AG04449 (cell line): ENCODE measurements at regions not wholly inside any gene's neighbourhood (a gene's known extent, or its start where the extent isn't known, plus 50 kb on each side); places are given as distances from the start of the nearest gene placed in this dataset.

ENCODE experiments used
- CTCF ChIA-PET: fragments of 350-600 bp; formaldehyde crosslinking; extraction: SDS; loops from one replicate; lab custom pipeline; 2021; ENCODE audit warnings: antibody characterized with exemption; lab: Yijun Ruan, JAX
- POLR2A ChIA-PET: fragments of 400-600, 350-600 bp; formaldehyde crosslinking; extraction: SDS; loops from one replicate; lab custom pipeline; 2020; ENCODE audit warnings: antibody characterized with exemption, inconsistent platforms; lab: Yijun Ruan, JAX
- DNase-seq: peaks from one replicate; pipeline ENCODE4 v3.0.0-alpha.2; 2010; ENCODE audit warnings: low read depth, low spot score
- H3K4me3 ChIP-seq: 2 replicates; pipeline ENCODE4 v1.5.1; 2011; ENCODE audit warnings: low read depth, mild to moderate bottlenecking, control low read depth, low read length
- TF ChIP-seq, protein P1 (sequence below): IDR thresholded peaks from one replicate; pipeline ENCODE4 v1.5.1; 2011; ENCODE audit warnings: mild to moderate bottlenecking, moderate library complexity, low read length, control low read depth, inconsistent platforms; ENCODE audit not compliant: insufficient read depth; ENCODE audit errors: missing control alignments

DNA sequence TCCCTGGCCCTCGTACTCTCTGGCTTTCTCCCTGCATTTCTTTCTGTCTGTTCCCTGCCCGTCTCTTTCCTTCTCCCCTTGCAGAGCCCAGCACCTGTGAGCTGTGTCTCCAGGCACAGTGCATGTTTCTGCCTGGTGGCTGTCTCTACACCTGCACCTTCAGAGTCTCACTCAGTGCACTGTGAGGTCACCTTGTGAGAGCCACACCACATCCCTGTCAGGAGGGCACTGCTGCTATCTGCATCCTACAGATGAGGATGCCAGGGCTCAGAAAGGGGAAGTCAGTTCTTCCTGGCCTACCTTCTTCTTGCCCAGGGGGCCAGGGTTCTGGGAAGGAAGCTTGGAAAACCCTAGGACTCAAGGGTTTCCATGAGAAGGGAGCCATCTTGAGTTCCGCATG, 69.7 kb upstream of the NEURL1B start:
- TF ChIP-seq, protein P1, sequence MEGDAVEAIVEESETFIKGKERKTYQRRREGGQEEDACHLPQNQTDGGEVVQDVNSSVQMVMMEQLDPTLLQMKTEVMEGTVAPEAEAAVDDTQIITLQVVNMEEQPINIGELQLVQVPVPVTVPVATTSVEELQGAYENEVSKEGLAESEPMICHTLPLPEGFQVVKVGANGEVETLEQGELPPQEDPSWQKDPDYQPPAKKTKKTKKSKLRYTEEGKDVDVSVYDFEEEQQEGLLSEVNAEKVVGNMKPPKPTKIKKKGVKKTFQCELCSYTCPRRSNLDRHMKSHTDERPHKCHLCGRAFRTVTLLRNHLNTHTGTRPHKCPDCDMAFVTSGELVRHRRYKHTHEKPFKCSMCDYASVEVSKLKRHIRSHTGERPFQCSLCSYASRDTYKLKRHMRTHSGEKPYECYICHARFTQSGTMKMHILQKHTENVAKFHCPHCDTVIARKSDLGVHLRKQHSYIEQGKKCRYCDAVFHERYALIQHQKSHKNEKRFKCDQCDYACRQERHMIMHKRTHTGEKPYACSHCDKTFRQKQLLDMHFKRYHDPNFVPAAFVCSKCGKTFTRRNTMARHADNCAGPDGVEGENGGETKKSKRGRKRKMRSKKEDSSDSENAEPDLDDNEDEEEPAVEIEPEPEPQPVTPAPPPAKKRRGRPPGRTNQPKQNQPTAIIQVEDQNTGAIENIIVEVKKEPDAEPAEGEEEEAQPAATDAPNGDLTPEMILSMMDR: no peak
- H3K4me3 ChIP-seq: no peak overlapping the region
- ChIA-PET POLR2A (no interaction called here), CTCF (no interaction called here)
- DNase-seq: no peak

DNA sequence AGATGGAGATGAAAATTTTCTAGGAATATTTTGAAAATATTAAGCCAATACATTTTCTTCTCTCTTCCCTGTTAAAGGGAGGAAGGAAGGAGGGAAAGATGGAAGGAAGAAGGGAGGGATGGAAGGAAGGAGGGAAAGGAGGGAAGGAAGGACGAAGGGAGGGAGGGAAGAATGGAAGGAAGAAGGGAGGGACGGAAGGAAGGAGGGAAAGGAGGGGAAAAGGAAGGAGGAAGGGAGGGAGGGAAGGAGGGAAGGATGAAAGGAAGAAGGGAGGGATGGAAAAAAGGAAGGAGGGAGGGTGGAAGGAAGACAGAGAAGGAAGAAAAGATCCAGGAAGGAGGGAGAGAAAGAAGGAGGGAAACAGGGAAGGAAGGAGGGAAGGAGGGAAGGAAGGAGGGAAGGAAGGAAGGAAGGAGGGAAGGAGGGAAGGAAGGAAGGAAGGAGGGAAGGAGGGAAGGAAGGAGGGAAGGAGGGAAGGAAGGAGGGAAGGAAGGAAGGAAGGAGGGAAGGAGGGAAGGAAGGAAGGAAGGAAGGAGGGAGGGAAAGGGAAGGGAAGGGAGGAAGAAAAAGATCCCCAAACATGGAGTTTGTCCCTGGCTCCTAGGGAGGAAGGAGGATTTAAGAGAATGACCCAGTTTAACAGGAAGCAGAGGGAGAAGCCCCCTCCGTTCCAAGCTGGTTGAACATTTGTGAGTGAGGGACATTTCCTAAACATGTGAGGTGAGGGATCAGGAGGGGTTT, 70.3 kb upstream of the NEURL1B start:
- DNase-seq: no peak
- CTCF ChIA-PET: no interaction called here
- TF ChIP-seq, protein P1: no peak
- no peak overlapping the region for H3K4me3 ChIP-seq
- POLR2A ChIA-PET: no interaction called here

DNA sequence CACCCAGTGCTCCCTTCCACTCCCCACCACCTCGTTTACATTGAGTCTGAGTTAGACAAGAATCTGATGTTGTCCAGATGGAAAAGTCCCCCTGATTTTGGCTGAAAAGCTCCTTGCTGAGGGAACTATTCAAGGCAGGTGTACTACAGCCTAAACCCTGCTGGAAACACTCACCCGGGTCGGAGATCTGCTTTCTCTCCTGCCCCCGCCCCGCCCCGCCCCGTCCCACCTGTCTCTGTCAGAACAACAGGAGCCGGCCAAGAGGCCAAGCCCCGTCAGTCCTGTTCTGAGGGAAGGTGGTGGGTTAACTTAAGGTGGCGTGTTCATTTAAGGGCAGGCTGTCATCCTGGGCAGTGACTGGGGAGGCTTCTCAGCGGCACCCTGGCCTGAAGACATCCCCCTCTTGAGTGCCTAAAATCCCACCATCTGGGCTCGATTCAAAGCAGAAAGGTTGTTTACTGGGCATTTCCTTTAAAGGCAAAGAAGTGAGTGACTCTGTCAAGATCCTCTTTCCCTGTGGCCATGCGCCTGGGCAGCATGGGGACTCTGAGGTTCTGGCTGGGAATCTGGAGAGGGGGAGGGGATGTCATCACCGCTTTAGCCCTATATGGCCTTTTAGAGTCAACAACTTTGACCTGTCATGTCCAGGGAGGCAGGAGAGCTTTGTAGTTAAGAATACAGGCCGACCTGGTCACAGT, 71.1 kb upstream of the NEURL1B start:
- TF ChIP-seq, protein P1: no peak
- CTCF ChIA-PET: no interaction called here
- H3K4me3 ChIP-seq: no peak overlapping the region
- no peak for DNase-seq
- POLR2A ChIA-PET: no interaction called here

DNA sequence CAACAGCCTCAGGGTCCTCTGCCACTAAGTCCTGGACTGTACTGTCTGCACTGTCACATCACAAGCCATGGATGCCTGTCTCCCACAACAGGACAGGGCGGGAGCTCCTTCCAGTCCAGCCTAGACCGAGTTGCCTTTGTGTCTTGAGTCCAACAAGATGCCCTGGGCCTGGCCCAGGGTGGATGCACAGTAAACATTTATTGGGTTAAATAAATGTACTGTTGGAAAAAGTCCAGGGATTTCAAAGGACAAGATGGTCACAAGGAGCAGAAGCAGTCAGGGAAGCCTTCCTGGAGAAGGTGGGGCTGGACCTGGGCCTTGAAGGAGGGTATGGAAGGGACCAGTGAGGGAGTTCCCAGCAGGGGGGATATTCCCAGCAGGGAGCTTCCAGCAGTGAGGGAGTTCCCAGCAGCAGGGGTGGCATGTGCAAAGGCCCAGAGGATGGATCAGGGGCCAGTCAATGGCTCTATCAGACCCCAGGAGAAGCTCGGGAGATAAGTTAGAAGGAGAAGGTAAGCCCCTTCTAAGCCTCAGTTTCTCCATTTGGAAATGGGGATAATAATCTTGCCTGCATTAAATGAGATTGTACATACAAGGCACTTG, 72.7 kb upstream of the NEURL1B start:
- no peak for DNase-seq
- CTCF ChIA-PET: no interaction called here

DNA sequence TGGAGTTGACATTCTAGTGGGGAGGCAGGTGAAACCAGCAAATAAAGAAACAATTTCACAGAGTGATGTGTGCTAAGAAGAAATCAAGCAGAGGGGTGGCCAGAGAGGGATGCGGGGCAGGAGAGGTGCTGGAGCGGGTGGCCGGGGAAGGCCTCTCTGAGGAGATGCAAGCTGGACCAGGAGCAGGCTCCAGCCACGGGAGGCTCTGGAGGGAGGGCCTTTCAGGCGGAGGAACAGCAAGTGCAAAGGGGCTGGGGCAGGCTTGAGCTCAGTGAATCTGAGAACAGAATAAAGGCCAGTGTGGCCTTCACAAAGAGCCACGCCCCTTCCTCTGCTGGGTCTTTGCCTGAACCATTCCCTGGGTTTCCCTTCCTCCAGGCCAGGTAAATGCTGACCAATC, 73.2 kb upstream of the NEURL1B start:
- CTCF ChIA-PET: no interaction called here
- POLR2A ChIA-PET: no interaction called here
- H3K4me3 ChIP-seq: no peak overlapping the region
- TF ChIP-seq, protein P1: no peak
- DNase-seq: no peak

More for the DNA sequence above, 72.7 kb upstream of the NEURL1B start:
- no peak overlapping the region for H3K4me3 ChIP-seq
- POLR2A ChIA-PET: no interaction called here
- TF ChIP-seq, protein P1: no peak

DNA sequence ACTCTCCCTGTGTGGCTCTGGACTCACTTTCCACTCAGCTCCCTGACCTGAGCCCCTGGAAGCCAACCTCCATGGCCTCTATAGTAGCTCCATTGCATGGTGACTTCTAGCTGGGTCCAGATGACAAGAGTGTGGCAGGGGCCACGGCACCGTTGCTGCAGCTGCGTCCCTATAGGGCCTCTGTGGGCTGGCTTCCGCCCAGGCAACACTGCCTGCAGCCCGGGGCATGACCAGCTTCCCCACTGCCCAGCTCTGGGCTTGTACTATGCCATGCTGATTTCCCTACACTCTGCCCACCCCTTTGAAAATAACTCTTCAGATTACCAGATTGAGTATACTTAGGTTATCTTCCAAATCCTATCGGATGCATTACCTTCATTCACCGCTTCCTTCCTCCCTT, 73.8 kb upstream of the NEURL1B start:
- TF ChIP-seq, protein P1: no peak
- ChIA-PET POLR2A (no interaction called here), CTCF (no interaction called here)
- H3K4me3 ChIP-seq: no peak overlapping the region
- DNase-seq: no peak
